SK-N-SH (cell line): ENCODE measurements at regions not wholly inside any gene's neighbourhood (a gene's known extent, or its start where the extent isn't known, plus 50 kb on each side); places are given as distances from the start of the nearest gene placed in this dataset.

Experiments
- CHD2 ChIP-seq: fragments of 150-350 bp; IDR thresholded peaks from 2 replicates; pipeline ENCODE4 v1.6.1; 2018; ENCODE audit warnings: low read length; ENCODE audit not compliant: partially characterized antibody
- CTCF ChIP-seq: fragments of 200-600 bp; sonication (generic); IDR thresholded peaks from 2 replicates; pipeline ENCODE4 v1.6.1; 2017; ENCODE audit warnings: antibody characterized with exemption, mild to moderate bottlenecking, moderate library complexity
- EP300 ChIP-seq, 2 experiments: IDR thresholded peaks; 2 replicates each; pipeline versions ENCODE4 v1.4.0 to v1.6.1; 2012; ENCODE audit warnings: borderline replicate concordance in 1 of 2, low read depth in 1 of 2, low read length in 1 of 2
- EZH2phosphoT487 ChIP-seq: fragments of 200-600 bp; sonication (generic); IDR thresholded peaks from 2 replicates; pipeline ENCODE4 v1.6.1; 2017; ENCODE audit warnings: low read depth, mixed run types, mild to moderate bottlenecking, antibody characterized with exemption, moderate library complexity, borderline replicate concordance
- MXI1 ChIP-seq: IDR thresholded peaks from 2 replicates; pipeline ENCODE4 v1.6.1; 2012; ENCODE audit warnings: mild to moderate bottlenecking, low read depth, low read length, improper control_type of control experiment
- NRF1 ChIP-seq: IDR thresholded peaks from 2 replicates; pipeline ENCODE4 v1.6.1; 2012; ENCODE audit warnings: low read depth, mild to moderate bottlenecking, low read length
- POLR2AphosphoS5 ChIP-seq: IDR thresholded peaks from 2 replicates; pipeline ENCODE4 v1.6.1; 2012; ENCODE audit warnings: low read depth, low read length
- RAD21 ChIP-seq: IDR thresholded peaks from 2 replicates; pipeline ENCODE4 v1.6.1; 2012; ENCODE audit warnings: mild to moderate bottlenecking, low read length
- RCOR1 ChIP-seq: fragments of 150-350 bp; IDR thresholded peaks from 2 replicates; pipeline ENCODE4 v1.6.1; 2017; ENCODE audit warnings: antibody characterized with exemption, low read length
- TCF12 ChIP-seq: IDR thresholded peaks from 2 replicates; pipeline ENCODE4 v1.4.0; 2012
- YY1 ChIP-seq: IDR thresholded peaks from 2 replicates; pipeline ENCODE4 v1.4.0; 2012; ENCODE audit warnings: low read depth, mild to moderate bottlenecking
- TF ChIP-seq, protein P1 (sequence below): IDR thresholded peaks from 2 replicates; pipeline ENCODE4 v1.4.0; 2012; ENCODE audit warnings: low read depth

DNA sequence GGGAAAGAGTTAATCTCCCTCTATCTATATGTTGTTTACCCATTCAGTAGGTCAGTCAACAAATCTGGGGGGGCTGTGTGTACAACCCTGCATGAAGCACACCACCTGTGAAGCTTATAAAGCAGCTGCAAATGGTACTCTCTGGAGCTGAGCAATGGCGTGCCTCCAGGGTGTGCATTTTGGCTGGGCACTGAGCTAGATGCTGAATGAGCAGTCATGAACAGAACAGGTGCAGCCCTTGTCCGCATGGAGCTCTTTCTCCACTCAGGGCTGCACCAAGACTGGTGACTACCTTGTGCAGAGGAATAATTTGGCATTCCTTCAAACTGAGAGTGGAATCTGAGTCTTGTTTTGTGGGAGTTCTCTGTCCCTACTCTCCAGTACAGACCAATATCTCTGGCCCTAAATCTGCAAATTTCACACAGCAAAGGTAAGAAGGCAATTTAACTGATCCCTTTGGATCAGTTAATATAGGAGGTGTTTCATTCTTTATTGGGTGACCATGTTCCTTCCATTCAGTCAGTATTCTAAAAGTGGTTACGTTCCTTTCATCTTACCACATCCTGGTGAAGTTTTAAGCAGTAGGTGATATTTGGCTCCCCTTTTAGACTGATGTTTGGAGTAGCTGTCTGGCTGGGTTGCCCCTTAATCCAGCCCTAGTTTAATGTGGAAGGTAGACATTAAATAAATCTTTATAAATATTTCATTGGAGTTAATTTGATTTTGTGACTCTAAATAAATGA, 76.0 kb downstream of the GPR88 start:
- TF ChIP-seq YY1: no peak
- TF ChIP-seq RAD21: no peak
- TF ChIP-seq CHD2: no peak
- TF ChIP-seq EZH2phosphoT487: no peak
- no peak for TF ChIP-seq CTCF
- TF ChIP-seq, protein P1, sequence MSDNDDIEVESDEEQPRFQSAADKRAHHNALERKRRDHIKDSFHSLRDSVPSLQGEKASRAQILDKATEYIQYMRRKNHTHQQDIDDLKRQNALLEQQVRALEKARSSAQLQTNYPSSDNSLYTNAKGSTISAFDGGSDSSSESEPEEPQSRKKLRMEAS: no peak
- no peak for TF ChIP-seq TCF12
- no peak for TF ChIP-seq NRF1
- TF ChIP-seq MXI1: no peak
- no peak for TF ChIP-seq RCOR1
- TF ChIP-seq EP300 (IDR thresholded peaks at IDR 0.05; ENCODE audit: borderline replicate concordance in 1 of 2, low read depth in 1 of 2, low read length in 1 of 2): no peak
- TF ChIP-seq POLR2AphosphoS5: no peak
